WTC11 (cell line): ENCODE measurements at regions not wholly inside any gene's neighbourhood (a gene's known extent, or its start where the extent isn't known, plus 50 kb on each side); places are given as distances from the start of the nearest gene placed in this dataset.

ENCODE experiments used
- ATAC-seq: fragments of 200-7000 bp; cut with Tn5 transposase; 2 replicates; pipeline ENCODE4 v1.10.0; 2021; ENCODE audit warnings: mild to moderate bottlenecking, moderate library complexity
- CTCF ChIA-PET: fragments of 300-600 bp; sonication (Branson Sonifier 250); formaldehyde crosslinking; loops from one replicate; lab custom pipeline; 2021; ENCODE audit warnings: antibody characterized with exemption; lab: Charles Lee
- POLR2A ChIA-PET: fragments of 350-600 bp; sonication (Branson Sonifier 250); formaldehyde crosslinking; loops from one replicate; lab custom pipeline; 2021; ENCODE audit warnings: antibody characterized with exemption; lab: Charles Lee
- DNase-seq: peaks from one replicate; pipeline ENCODE4 v3.0.0; 2021; ENCODE audit warnings: low spot score
- H3K27ac Mint-ChIP-seq: 2 replicates; pipeline ENCODE4 v1.8.0; 2021; ENCODE audit warnings: mixed read lengths
- H3K27me3 Mint-ChIP-seq: 2 replicates; pipeline ENCODE4 v1.8.0; 2021; ENCODE audit warnings: low read depth, mild to moderate bottlenecking, moderate library complexity, mixed read lengths
- H3K36me3 Mint-ChIP-seq: 2 replicates; pipeline ENCODE4 v1.8.0; 2021; ENCODE audit warnings: mixed read lengths
- H3K4me1 Mint-ChIP-seq: 2 replicates; pipeline ENCODE4 v1.8.0; 2022; ENCODE audit warnings: mixed read lengths
- H3K4me3 Mint-ChIP-seq: 2 replicates; pipeline ENCODE4 v1.8.0; 2021; ENCODE audit warnings: mild to moderate bottlenecking, moderate library complexity, mixed read lengths
- H3K9me3 Mint-ChIP-seq: 2 replicates; pipeline ENCODE4 v1.8.0; 2021; ENCODE audit warnings: mixed read lengths
- AFF4 ChIP-seq: sonication (generic); formaldehyde crosslinking; IDR thresholded peaks from 2 replicates; pipeline ENCODE4 v1.8.1; 2023; ENCODE audit warnings: mild to moderate bottlenecking, missing genetic modification reagents, borderline replicate concordance
- ATF6 ChIP-seq: sonication (generic); formaldehyde crosslinking; IDR thresholded peaks from 2 replicates; pipeline ENCODE4 v1.8.1; 2023; ENCODE audit warnings: mild to moderate bottlenecking, missing genetic modification reagents
- CBFB ChIP-seq: sonication (generic); formaldehyde crosslinking; IDR thresholded peaks from 2 replicates; pipeline ENCODE4 v1.8.1; 2022; ENCODE audit warnings: mild to moderate bottlenecking, low read depth, missing genetic modification reagents
- CREB1 ChIP-seq: sonication (generic); formaldehyde crosslinking; IDR thresholded peaks from 2 replicates; pipeline ENCODE4 v1.8.0; 2023; ENCODE audit warnings: mild to moderate bottlenecking, missing genetic modification reagents
- E2F1 ChIP-seq: sonication (generic); formaldehyde crosslinking; IDR thresholded peaks from 2 replicates; pipeline ENCODE4 v1.8.0; 2022; ENCODE audit warnings: mild to moderate bottlenecking, missing genetic modification reagents
- GABPB1 ChIP-seq: sonication (generic); formaldehyde crosslinking; IDR thresholded peaks from 2 replicates; pipeline ENCODE4 v1.8.1; 2023; ENCODE audit warnings: mild to moderate bottlenecking, missing genetic modification reagents
- HMGA2 ChIP-seq: fragments of 250-450 bp; sonication (Bioruptor Pico); IDR thresholded peaks from 2 replicates; pipeline ENCODE4 v1.4.0; 2021; ENCODE audit warnings: mild to moderate bottlenecking, moderate library complexity
- IRF1 ChIP-seq: sonication (generic); formaldehyde crosslinking; IDR thresholded peaks from 2 replicates; pipeline ENCODE4 v1.8.0; 2023; ENCODE audit warnings: missing genetic modification reagents
- MYBL2 ChIP-seq: sonication (generic); formaldehyde crosslinking; IDR thresholded peaks from 2 replicates; pipeline ENCODE4 v1.8.1; 2023; ENCODE audit warnings: mild to moderate bottlenecking, moderate library complexity, missing genetic modification reagents
- NFATC4 ChIP-seq: fragments of 250-450 bp; sonication (Bioruptor Pico); IDR thresholded peaks from 2 replicates; pipeline ENCODE4 v1.9.0; 2021; ENCODE audit warnings: mild to moderate bottlenecking
- NR1H2 ChIP-seq: sonication (generic); formaldehyde crosslinking; IDR thresholded peaks from 2 replicates; pipeline ENCODE4 v1.9.0; 2021; ENCODE audit warnings: mild to moderate bottlenecking, moderate library complexity, missing genetic modification reagents
- OVOL2 ChIP-seq: fragments of 250-450 bp; sonication (Bioruptor Pico); IDR thresholded peaks from 2 replicates; pipeline ENCODE4 v1.9.0; 2021; ENCODE audit warnings: mild to moderate bottlenecking, borderline replicate concordance
- PREB ChIP-seq: sonication (generic); formaldehyde crosslinking; IDR thresholded peaks from 2 replicates; pipeline ENCODE4 v1.8.1; 2022; ENCODE audit warnings: mild to moderate bottlenecking, missing genetic modification reagents, moderate library complexity, borderline replicate concordance
- SOX15 ChIP-seq: fragments of 250-450 bp; sonication (Bioruptor Pico); IDR thresholded peaks from 2 replicates; pipeline ENCODE4 v1.9.0; 2021; ENCODE audit warnings: mild to moderate bottlenecking
- TEAD1 ChIP-seq: sonication (generic); formaldehyde crosslinking; IDR thresholded peaks from 2 replicates; pipeline ENCODE4 v1.8.0; 2022; ENCODE audit warnings: mild to moderate bottlenecking, missing genetic modification reagents
- USF2 ChIP-seq: sonication (generic); formaldehyde crosslinking; IDR thresholded peaks from 2 replicates; pipeline ENCODE4 v1.8.1; 2023; ENCODE audit warnings: mild to moderate bottlenecking, missing genetic modification reagents, moderate library complexity
- ZBTB21 ChIP-seq: sonication (generic); formaldehyde crosslinking; IDR thresholded peaks from 2 replicates; pipeline ENCODE4 v1.8.1; 2023; ENCODE audit warnings: mild to moderate bottlenecking, missing genetic modification reagents, borderline replicate concordance
- ZNF138 ChIP-seq: sonication (generic); formaldehyde crosslinking; conservative IDR thresholded peaks from 2 replicates; pipeline ENCODE4 v1.8.1; 2022; ENCODE audit warnings: mild to moderate bottlenecking, moderate library complexity, missing genetic modification reagents
- ZNF317 ChIP-seq: sonication (generic); formaldehyde crosslinking; IDR thresholded peaks from 2 replicates; pipeline ENCODE4 v1.8.1; 2023; ENCODE audit warnings: low read depth, mild to moderate bottlenecking, moderate library complexity, missing genetic modification reagents, borderline replicate concordance
- ZNF512 ChIP-seq: sonication (generic); formaldehyde crosslinking; IDR thresholded peaks from 2 replicates; pipeline ENCODE4 v1.8.1; 2022; ENCODE audit warnings: missing genetic modification reagents, borderline replicate concordance
- ZNF532 ChIP-seq: fragments of 250-450 bp; sonication (Bioruptor Pico); IDR thresholded peaks from 2 replicates; pipeline ENCODE4 v1.9.0; 2021; ENCODE audit warnings: mild to moderate bottlenecking, borderline replicate concordance

- no peak for TF ChIP-seq ZNF532
- TF ChIP-seq IRF1: no peak
- no peak for TF ChIP-seq ZNF317
- TF ChIP-seq NR1H2: no peak
- no peak for TF ChIP-seq CBFB (CRISPR knock-in tag)
- no peak for TF ChIP-seq ZBTB21
- TF ChIP-seq SOX15 (CRISPR knock-in tag): no peak
- TF ChIP-seq CREB1: no peak
- TF ChIP-seq AFF4 (CRISPR knock-in tag): no peak
- no peak for TF ChIP-seq USF2
- TF ChIP-seq, all 79 proteins: peak for 0
Measured at GRCh38 chr1:199858856-199859255, 168.7 kb upstream of the NR5A2 start (continued).

- DNase-seq (no peak), ATAC-seq (no peak)
- Mint-ChIP-seq H3K4me1 (peaks cover 36% of the 10 kb centered on the region), H3K9me3 (no peaks in the 10 kb centered on the region), H3K27me3 (no peaks in the 10 kb centered on the region), H3K36me3 (no peaks in the 10 kb centered on the region), H3K4me3 (no peak overlapping the region), H3K27ac (no peak overlapping the region)
- TF ChIP-seq GABPB1 (no peak), HMGA2 (CRISPR knock-in tag) (no peak), PREB (CRISPR knock-in tag) (no peak), ATF6 (no peak), ZNF138 (CRISPR knock-in tag) (no peak), MYBL2 (CRISPR knock-in tag) (no peak), E2F1 (no peak), OVOL2 (CRISPR knock-in tag) (no peak), CREB1 (no peak), TEAD1 (CRISPR knock-in tag) (no peak), ZNF512 (CRISPR knock-in tag) (no peak), NFATC4 (CRISPR knock-in tag) (no peak)
- ChIA-PET POLR2A (no interaction called here), CTCF (no interaction called here)
Measured at GRCh38 chr1:199859491-199859933, 168.0 kb upstream of the NR5A2 start.
